ENCODE measurements at regions not wholly inside any gene's neighbourhood (a gene's known extent, or its start where the extent isn't known, plus 50 kb on each side); places are given as distances from the start of the nearest gene placed in this dataset.

- no peaks in the 10 kb centered on the region for H3K36me3 ChIP-seq (ENCODE audit: control insufficient read depth in 3 of 3, insufficient read depth in 3 of 3, low read length in 3 of 3)
- H3K4me3 ChIP-seq (ENCODE audit: low read length in 3 of 3): no peak overlapping the region
- no peak overlapping the region for H3K27ac ChIP-seq (ENCODE audit: low read depth, low read length)
- no peak overlapping the region for H3K9ac ChIP-seq (ENCODE audit: low read depth in 1 of 3, low read length in 3 of 3)
- H3K9me3 ChIP-seq (ENCODE audit: control insufficient read depth in 3 of 3, low read length in 3 of 3): peaks cover 2 to 10% (median 2%) of the 10 kb centered on the region in 3 donors
- peaks cover 0 to 3% (median 0%) of the 10 kb centered on the region in 3 donors for H3K27me3 ChIP-seq (ENCODE audit: control insufficient read depth in 3 of 3, insufficient read depth in 3 of 3, low read length in 3 of 3)
- H3K4me1 ChIP-seq (ENCODE audit: control insufficient read depth in 3 of 3, insufficient read depth in 3 of 3, low read length in 3 of 3): no peaks in the 10 kb centered on the region
Measured at GRCh38 chr12:34390846-34391700, 368.8 kb downstream of the ALG10 start.

- Histone ChIP-seq H3K9ac (ENCODE audit: low read depth in 1 of 3, low read length in 3 of 3) (no peak overlapping the region), H3K4me3 (ENCODE audit: low read length in 3 of 3) (no peak overlapping the region), H3K27ac (ENCODE audit: low read depth, low read length) (no peak overlapping the region), H3K27me3 (ENCODE audit: control insufficient read depth in 3 of 3, insufficient read depth in 3 of 3, low read length in 3 of 3) (peaks cover 0 to 3% (median 3%) of the 10 kb centered on the region in 3 donors), H3K4me1 (ENCODE audit: control insufficient read depth in 3 of 3, insufficient read depth in 3 of 3, low read length in 3 of 3) (no peaks in the 10 kb centered on the region), H3K9me3 (ENCODE audit: control insufficient read depth in 3 of 3, low read length in 3 of 3) (peaks cover 2 to 12% (median 2%) of the 10 kb centered on the region in 3 donors), H3K36me3 (ENCODE audit: control insufficient read depth in 3 of 3, insufficient read depth in 3 of 3, low read length in 3 of 3) (no peaks in the 10 kb centered on the region)
Measured at GRCh38 chr12:34391771-34392581, 369.7 kb downstream of the ALG10 start.

- H3K4me1 ChIP-seq (ENCODE audit: control insufficient read depth in 3 of 3, insufficient read depth in 3 of 3, low read length in 3 of 3): no peaks in the 10 kb centered on the region
- H3K9me3 ChIP-seq (ENCODE audit: control insufficient read depth in 3 of 3, low read length in 3 of 3): peaks cover 2 to 8% (median 2%) of the 10 kb centered on the region in 3 donors
- no peak overlapping the region for H3K9ac ChIP-seq (ENCODE audit: low read depth in 1 of 3, low read length in 3 of 3)
- no peak overlapping the region for H3K27ac ChIP-seq (ENCODE audit: low read depth, low read length)
- H3K27me3 ChIP-seq (ENCODE audit: control insufficient read depth in 3 of 3, insufficient read depth in 3 of 3, low read length in 3 of 3): peaks cover 0 to 3% (median 3%) of the 10 kb centered on the region in 3 donors
- H3K4me3 ChIP-seq (ENCODE audit: low read length in 3 of 3): no peak overlapping the region
- H3K36me3 ChIP-seq (ENCODE audit: control insufficient read depth in 3 of 3, insufficient read depth in 3 of 3, low read length in 3 of 3): no peaks in the 10 kb centered on the region
Measured at GRCh38 chr12:34392741-34393085, 370.4 kb downstream of the ALG10 start.

GRCh38 chr12:34393086-34393820 is 371.0 kb downstream of the ALG10 start:
- no peaks in the 10 kb centered on the region for H3K4me1 ChIP-seq (ENCODE audit: control insufficient read depth in 3 of 3, insufficient read depth in 3 of 3, low read length in 3 of 3)
- peaks cover 2 to 8% (median 4%) of the 10 kb centered on the region in 3 donors for H3K9me3 ChIP-seq (ENCODE audit: control insufficient read depth in 3 of 3, low read length in 3 of 3)
- no peak overlapping the region for H3K9ac ChIP-seq (ENCODE audit: low read depth in 1 of 3, low read length in 3 of 3)
- H3K4me3 ChIP-seq (ENCODE audit: low read length in 3 of 3): no peak overlapping the region
- H3K36me3 ChIP-seq (ENCODE audit: control insufficient read depth in 3 of 3, insufficient read depth in 3 of 3, low read length in 3 of 3): no peaks in the 10 kb centered on the region
- peaks cover 0 to 3% (median under 1%) of the 10 kb centered on the region in 3 donors for H3K27me3 ChIP-seq (ENCODE audit: control insufficient read depth in 3 of 3, insufficient read depth in 3 of 3, low read length in 3 of 3)
- H3K27ac ChIP-seq (ENCODE audit: low read depth, low read length): no peak overlapping the region

- Histone ChIP-seq H3K9me3 (ENCODE audit: control insufficient read depth in 3 of 3, low read length in 3 of 3) (peaks cover 2 to 8% (median 5%) of the 10 kb centered on the region in 3 donors), H3K36me3 (ENCODE audit: control insufficient read depth in 3 of 3, insufficient read depth in 3 of 3, low read length in 3 of 3) (no peaks in the 10 kb centered on the region), H3K27me3 (ENCODE audit: control insufficient read depth in 3 of 3, insufficient read depth in 3 of 3, low read length in 3 of 3) (peaks cover 0 to 3% (median 0%) of the 10 kb centered on the region in 3 donors), H3K4me1 (ENCODE audit: control insufficient read depth in 3 of 3, insufficient read depth in 3 of 3, low read length in 3 of 3) (no peaks in the 10 kb centered on the region), H3K9ac (ENCODE audit: low read depth in 1 of 3, low read length in 3 of 3) (no peak overlapping the region), H3K27ac (ENCODE audit: low read depth, low read length) (no peak overlapping the region), H3K4me3 (ENCODE audit: low read length in 3 of 3) (no peak overlapping the region)
Measured at GRCh38 chr12:34393821-34394150, 371.5 kb downstream of the ALG10 start.

- peaks cover 2 to 13% (median 5%) of the 10 kb centered on the region in 3 donors for H3K9me3 ChIP-seq (ENCODE audit: control insufficient read depth in 3 of 3, low read length in 3 of 3)
- no peaks in the 10 kb centered on the region for H3K36me3 ChIP-seq (ENCODE audit: control insufficient read depth in 3 of 3, insufficient read depth in 3 of 3, low read length in 3 of 3)
- peaks cover 0 to 3% (median 0%) of the 10 kb centered on the region in 3 donors for H3K27me3 ChIP-seq (ENCODE audit: control insufficient read depth in 3 of 3, insufficient read depth in 3 of 3, low read length in 3 of 3)
- H3K4me3 ChIP-seq (ENCODE audit: low read length in 3 of 3): no peak overlapping the region
- H3K4me1 ChIP-seq (ENCODE audit: control insufficient read depth in 3 of 3, insufficient read depth in 3 of 3, low read length in 3 of 3): no peaks in the 10 kb centered on the region
- no peak overlapping the region for H3K9ac ChIP-seq (ENCODE audit: low read depth in 1 of 3, low read length in 3 of 3)
- no peak overlapping the region for H3K27ac ChIP-seq (ENCODE audit: low read depth, low read length)
Measured at GRCh38 chr12:34394211-34395055, 372.1 kb downstream of the ALG10 start.

- H3K4me1 ChIP-seq (ENCODE audit: control insufficient read depth in 3 of 3, insufficient read depth in 3 of 3, low read length in 3 of 3): no peaks in the 10 kb centered on the region
- no peak overlapping the region for H3K4me3 ChIP-seq (ENCODE audit: low read length in 3 of 3)
- peaks cover 2 to 11% (median 5%) of the 10 kb centered on the region in 3 donors for H3K9me3 ChIP-seq (ENCODE audit: control insufficient read depth in 3 of 3, low read length in 3 of 3)
- peaks cover 0 to 3% (median 0%) of the 10 kb centered on the region in 3 donors for H3K27me3 ChIP-seq (ENCODE audit: control insufficient read depth in 3 of 3, insufficient read depth in 3 of 3, low read length in 3 of 3)
- H3K9ac ChIP-seq (ENCODE audit: low read depth in 1 of 3, low read length in 3 of 3): no peak overlapping the region
- no peak overlapping the region for H3K27ac ChIP-seq (ENCODE audit: low read depth, low read length)
- no peaks in the 10 kb centered on the region for H3K36me3 ChIP-seq (ENCODE audit: control insufficient read depth in 3 of 3, insufficient read depth in 3 of 3, low read length in 3 of 3)
Measured at GRCh38 chr12:34395056-34396005, 373.0 kb downstream of the ALG10 start.

- no peaks in the 10 kb centered on the region for H3K4me1 ChIP-seq (ENCODE audit: control insufficient read depth in 3 of 3, insufficient read depth in 3 of 3, low read length in 3 of 3)
- peaks cover 0 to 3% (median 0%) of the 10 kb centered on the region in 3 donors for H3K27me3 ChIP-seq (ENCODE audit: control insufficient read depth in 3 of 3, insufficient read depth in 3 of 3, low read length in 3 of 3)
- no peak overlapping the region for H3K27ac ChIP-seq (ENCODE audit: low read depth, low read length)
- H3K36me3 ChIP-seq (ENCODE audit: control insufficient read depth in 3 of 3, insufficient read depth in 3 of 3, low read length in 3 of 3): no peaks in the 10 kb centered on the region
- no peak overlapping the region for H3K4me3 ChIP-seq (ENCODE audit: low read length in 3 of 3)
- no peak overlapping the region for H3K9ac ChIP-seq (ENCODE audit: low read depth in 1 of 3, low read length in 3 of 3)
- H3K9me3 ChIP-seq (ENCODE audit: control insufficient read depth in 3 of 3, low read length in 3 of 3): peaks cover 2 to 9% (median 3%) of the 10 kb centered on the region in 3 donors
Measured at GRCh38 chr12:34396006-34396860, 373.9 kb downstream of the ALG10 start.

All from skeletal muscle tissue (tissue), 3 donors.